HG03520 (cell line): ENCODE measurements at regions not wholly inside any gene's neighbourhood (a gene's known extent, or its start where the extent isn't known, plus 50 kb on each side); places are given as distances from the start of the nearest gene placed in this dataset.

Source experiments
- ATAC-seq: cut with Tn5 transposase; IDR thresholded peaks from one replicate; pipeline ENCODE4 v1.9.1; 2021; ENCODE audit warnings: mild to moderate bottlenecking, moderate library complexity; ENCODE audit not compliant: unreplicated experiment

- no peak for ATAC-seq
These were observed 332.4 kb upstream of the LRIG3 start for GRCh38 chr12:59252731-59253130.

GRCh38 chr12:59250766-59251165 is 330.5 kb upstream of the LRIG3 start:
- no peak for ATAC-seq

- ATAC-seq = no peak
These were observed 319.7 kb upstream of the LRIG3 start for GRCh38 chr12:59240048-59240447.

GRCh38 chr12:59234391-59234790 is 314.1 kb upstream of the LRIG3 start:
- ATAC-seq = no peak

- ATAC-seq = no peak
These were observed 310.0 kb upstream of the LRIG3 start for GRCh38 chr12:59230334-59230733.

- ATAC-seq = no peak
These were observed 298.8 kb upstream of the LRIG3 start for GRCh38 chr12:59219148-59219547.

GRCh38 chr12:59196989-59197388 is 276.7 kb upstream of the LRIG3 start:
- no peak for ATAC-seq

- ATAC-seq = no peak
These were observed 274.5 kb upstream of the LRIG3 start for GRCh38 chr12:59194794-59195193.

- ATAC-seq = no peak
These were observed 273.3 kb upstream of the LRIG3 start for GRCh38 chr12:59193476-59194050.

- ATAC-seq = no peak
These were observed 271.1 kb upstream of the LRIG3 start for GRCh38 chr12:59191372-59191771.

GRCh38 chr12:59186451-59186850 is 266.1 kb upstream of the LRIG3 start:
- no peak for ATAC-seq

GRCh38 chr12:59185295-59185694 is 265.0 kb upstream of the LRIG3 start:
- ATAC-seq = no peak

GRCh38 chr12:59182658-59183455 is 262.6 kb upstream of the LRIG3 start:
- no peak for ATAC-seq

- ATAC-seq = no peak
These were observed 261.9 kb upstream of the LRIG3 start for GRCh38 chr12:59182191-59182590.

- ATAC-seq = no peak
These were observed 261.0 kb upstream of the LRIG3 start for GRCh38 chr12:59181196-59181777.

- ATAC-seq = no peak
These were observed 258.9 kb upstream of the LRIG3 start for GRCh38 chr12:59179231-59179630.

- no peak for ATAC-seq
These were observed 253.4 kb upstream of the LRIG3 start for GRCh38 chr12:59173695-59174094.

GRCh38 chr12:59168647-59169046 is 248.3 kb upstream of the LRIG3 start:
- ATAC-seq = no peak

GRCh38 chr12:59166457-59166856 is 246.2 kb upstream of the LRIG3 start:
- no peak for ATAC-seq

- no peak for ATAC-seq
These were observed 244.9 kb upstream of the LRIG3 start for GRCh38 chr12:59164991-59165718.

GRCh38 chr12:59164226-59164625 is 243.9 kb upstream of the LRIG3 start:
- ATAC-seq = no peak

- ATAC-seq = no peak
These were observed 238.4 kb upstream of the LRIG3 start for GRCh38 chr12:59158681-59159080.
